GM12878 (cell line): ENCODE measurements at regions not wholly inside any gene's neighbourhood (a gene's known extent, or its start where the extent isn't known, plus 50 kb on each side); places are given as distances from the start of the nearest gene placed in this dataset.

Source experiments
- ATAC-seq: fragments of 200-7000 bp; cut with Tn5 transposase; 3 replicates; pipeline ENCODE4 v1.9.1; 2020; ENCODE audit warnings: mild to moderate bottlenecking, moderate library complexity
- BruUV-seq: library from RNA; stranded (reverse); fragments of 400-500 nt; replicated peaks from 2 replicates; lab custom pipeline; 2021; lab: Mats Ljungman, UMichigan
- CTCF ChIA-PET: fragments of 300-600 bp; sonication (Branson Sonifier 250); formaldehyde crosslinking; extraction: SDS; loops from one replicate; lab custom pipeline; 2021; ENCODE audit warnings: inconsistent platforms; lab: Yijun Ruan, JAX
- POLR2A ChIA-PET: fragments of 350-600 bp; formaldehyde crosslinking; extraction: SDS; loops from one replicate; lab custom pipeline; 2021; ENCODE audit warnings: inconsistent platforms; lab: Charles Lee
- RAD21 ChIA-PET: fragments of 300-600 bp; sonication (Branson Sonifier 250); formaldehyde crosslinking; loops from one replicate; lab custom pipeline; 2023; ENCODE audit warnings: antibody characterized with exemption; ENCODE audit not compliant: unreplicated experiment; lab: Charles Lee
- SMC1A ChIA-PET: fragments of 300-600 bp; sonication (Branson Sonifier 250); formaldehyde crosslinking; loops from one replicate; lab custom pipeline; 2023; ENCODE audit not compliant: unreplicated experiment, uncharacterized antibody; lab: Charles Lee
- DNase-seq: peaks from one replicate; pipeline ENCODE4 v3.0.0-alpha.2; 2011; ENCODE audit warnings: low read depth, low spot score
- FAIRE-seq: peaks from 3 replicates; lab custom pipeline; 2011; peaks lifted over from hg19 to GRCh38; lab: Jason Lieb, UNC
- H2AFZ ChIP-seq: 2 replicates; pipeline ENCODE4 v1.6.0; 2011; ENCODE audit warnings: low read depth, low read length, control low read depth; ENCODE audit not compliant: control insufficient read depth
- H3K27ac ChIP-seq: 2 replicates; pipeline ENCODE4 v1.5.1; 2011; ENCODE audit warnings: control low read depth; ENCODE audit not compliant: control insufficient read depth, insufficient read depth
- H3K27me3 ChIP-seq, 2 experiments: replicated peaks in 1 of 2; 2 replicates each; pipeline versions ENCODE4 v1.6.0 to v1.6.1; 2011; ENCODE audit warnings: low read length in 1 of 2; ENCODE audit not compliant: control insufficient read depth in 2 of 2, insufficient read depth in 2 of 2
- H3K36me3 ChIP-seq, 2 experiments: 2 replicates each; pipeline ENCODE4 v1.5.1; 2011; ENCODE audit warnings: low read length in 1 of 2; ENCODE audit not compliant: control insufficient read depth in 2 of 2, insufficient read depth in 2 of 2
- H3K4me1 ChIP-seq: 2 replicates; pipeline ENCODE4 v1.6.1; 2011; ENCODE audit warnings: mild to moderate bottlenecking, low read length, moderate library complexity, mixed read lengths; ENCODE audit not compliant: control insufficient read depth, insufficient read depth
- H3K4me2 ChIP-seq: 2 replicates; pipeline ENCODE4 v1.6.0; 2011; ENCODE audit warnings: control low read depth; ENCODE audit not compliant: control insufficient read depth, insufficient read depth
- H3K4me3 ChIP-seq: fragments of 200-600 bp; sonication (generic); 2 replicates; pipeline ENCODE4 v1.5.1; 2016
- H3K79me2 ChIP-seq: 2 replicates; pipeline ENCODE4 v1.6.0; 2011; ENCODE audit warnings: low read length; ENCODE audit not compliant: control insufficient read depth, insufficient read depth
- H3K9ac ChIP-seq: 2 replicates; pipeline ENCODE4 v1.8.0; 2011; ENCODE audit warnings: low read length, control low read depth, mixed read lengths; ENCODE audit not compliant: control insufficient read depth, insufficient read depth
- H3K9me3 ChIP-seq: replicated peaks from 3 replicates; pipeline ENCODE4 v1.5.1; 2011; ENCODE audit warnings: mild to moderate bottlenecking, low read length; ENCODE audit not compliant: control insufficient read depth, insufficient read depth
- H4K20me1 ChIP-seq: 2 replicates; pipeline ENCODE4 v1.6.0; 2011; ENCODE audit not compliant: control insufficient read depth, insufficient read depth
- CEBPB ChIP-seq, 2 experiments: fragments of 150-350 bp in 1 of 2; IDR thresholded peaks; 2 replicates each; pipeline ENCODE4 v1.6.1; 2012 to 2014; ENCODE audit warnings: low read depth in 2 of 2, low read length in 2 of 2, borderline replicate concordance in 1 of 2, inconsistent platforms in 1 of 2
- EGR1 ChIP-seq, 2 experiments: IDR thresholded peaks; 1 replicate in 1 of 2; 2 replicates in 1 of 2; pipeline ENCODE4 v1.6.1; 2011 to 2012; ENCODE audit warnings: low read depth in 2 of 2, low read length in 2 of 2, borderline replicate concordance in 1 of 2, mild to moderate bottlenecking in 1 of 2, moderate library complexity in 1 of 2
- NFYB ChIP-seq: IDR thresholded peaks from 2 replicates; pipeline ENCODE4 v1.6.1; 2011; ENCODE audit warnings: low read depth, mild to moderate bottlenecking, low read length, improper control_type of control experiment, moderate library complexity; ENCODE audit not compliant: insufficient read depth
- PML ChIP-seq: IDR thresholded peaks from 2 replicates; pipeline ENCODE4 v1.6.1; 2012; ENCODE audit warnings: low read length, inconsistent platforms
- POLR2A ChIP-seq: IDR thresholded peaks from 2 replicates; pipeline ENCODE4 v1.6.1; 2011; ENCODE audit warnings: low read depth, mild to moderate bottlenecking, low read length
- SIN3A ChIP-seq: IDR thresholded peaks from 2 replicates; pipeline ENCODE4 v1.6.1; 2012; ENCODE audit warnings: low read depth, low read length, improper control_type of control experiment
- SMAD1 ChIP-seq: fragments of 450-650 bp; IDR thresholded peaks from 2 replicates; pipeline ENCODE4 v1.6.1; 2018; ENCODE audit warnings: mild to moderate bottlenecking, low read depth; ENCODE audit not compliant: partially characterized antibody
- ZNF274 ChIP-seq: IDR thresholded peaks from one replicate; pipeline ENCODE4 v1.8.0; 2011; ENCODE audit not compliant: insufficient read length, insufficient read depth
- ZNF384 ChIP-seq: IDR thresholded peaks from 2 replicates; pipeline ENCODE4 v1.6.1; 2012; ENCODE audit warnings: low read depth, mild to moderate bottlenecking, low read length, improper control_type of control experiment, borderline replicate concordance
- WGBS: methylation state at CpG from one replicate; pipeline ENCODE4 v1.1.6; 2016; ENCODE audit warnings: low lambda C conversion rate; ENCODE audit not compliant: insufficient replicate concordance, insufficient coverage; ENCODE audit errors: missing lambda C conversion rate; 5-methylcytosine and 5-hydroxymethylcytosine counted together
- in situ Hi-C: fragments of 300-500 bp; cut with MboI; formaldehyde crosslinking; loops from 9 replicates; pipeline ENCODE4 v1.14.3; 2018; ENCODE audit warnings: mixed read lengths
- intact Hi-C: fragments of 100-400 bp; cut with micrococcal nuclease; formaldehyde crosslinking; loops from one replicate; pipeline ENCODE4 v1.14.2; 2022; ENCODE audit not compliant: unreplicated experiment
- TF ChIP-seq, protein P1 (sequence below): IDR thresholded peaks from 2 replicates; pipeline ENCODE4 v1.6.1; 2012; ENCODE audit warnings: low read depth, low read length, improper control_type of control experiment
- TF ChIP-seq, protein P2 (sequence below): fragments of 450-650 bp; IDR thresholded peaks from 2 replicates; pipeline ENCODE4 v1.6.1; 2018; ENCODE audit warnings: borderline replicate concordance, mild to moderate bottlenecking; ENCODE audit not compliant: partially characterized antibody
- TF ChIP-seq, protein P3 (sequence below): fragments of 450-650 bp; IDR thresholded peaks from 2 replicates; pipeline ENCODE4 v1.6.1; 2016; ENCODE audit warnings: mild to moderate bottlenecking

DNA sequence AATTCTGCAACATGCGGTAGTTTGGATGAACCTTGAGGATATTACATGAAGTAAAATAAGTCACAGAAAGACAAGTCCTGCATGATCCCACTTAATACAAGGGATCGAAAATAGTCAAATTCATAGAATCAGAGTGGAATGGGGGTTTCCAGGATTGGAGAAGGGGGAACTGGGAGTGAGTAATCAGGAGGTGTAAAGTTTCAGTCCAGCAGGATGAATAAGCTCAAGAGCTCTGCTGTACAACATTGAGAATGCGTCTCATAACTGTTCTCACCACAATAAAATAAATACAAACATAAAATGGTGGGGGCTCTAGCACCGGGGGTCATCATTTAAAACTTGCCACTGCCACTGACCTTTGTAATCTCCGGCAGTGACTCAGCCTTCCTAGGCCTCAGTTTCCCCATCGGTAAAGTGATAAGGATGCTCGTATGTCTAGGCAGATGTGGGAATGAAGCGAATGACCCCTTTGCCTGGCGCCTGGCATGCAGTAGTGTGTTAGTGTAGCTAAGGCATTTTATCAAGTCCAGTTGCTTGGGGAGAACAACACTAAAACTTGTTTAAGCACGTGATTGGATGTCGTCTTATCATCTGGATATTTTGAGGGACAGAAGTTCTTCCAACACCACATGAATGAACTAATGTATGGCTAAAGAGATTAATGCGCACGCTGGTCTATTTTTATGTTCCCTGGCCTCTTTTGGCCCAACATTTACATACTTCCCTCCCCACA is 421.1 kb downstream of the QKI start:
- ChIA-PET SMC1A (no interaction called here), CTCF (no interaction called here), RAD21 (no interaction called here), POLR2A (no interaction called here)
- Histone ChIP-seq H3K79me2 (no peaks in the 10 kb centered on the region), H3K9me3 (no peaks in the 10 kb centered on the region), H3K27me3 (no peaks in the 10 kb centered on the region; a peak in 2 of 4 replicates), H2AFZ (no peak overlapping the region), H3K36me3 (no peaks in the 10 kb centered on the region), H3K27ac (no peak overlapping the region), H4K20me1 (no peaks in the 10 kb centered on the region), H3K4me2 (no peak overlapping the region), H3K4me3 (no peak overlapping the region), H3K4me1 (no peaks in the 10 kb centered on the region), H3K9ac (no peak overlapping the region)
- DNase-seq (no peak), ATAC-seq (no peak), FAIRE-seq (no peak)
- in situ Hi-C loops (no loop called here), intact Hi-C loops (no loop called here)
- no TSS peak for BruUV-seq
- WGBS, result 50% methylated on average over 13 of the region's 13 CpGs
- TF ChIP-seq EGR1 (IDR thresholded peaks at IDR 0.05; ENCODE audit: borderline replicate concordance in 1 of 2, low read depth in 2 of 2, low read length in 2 of 2) (no peak), ZNF274 (no peak), SIN3A (no peak), NFYB (no peak), ZNF384 (no peak), CEBPB (IDR thresholded peaks at IDR 0.05; ENCODE audit: borderline replicate concordance in 1 of 2, low read depth in 2 of 2, low read length in 2 of 2) (no peak), POLR2A (no peak), SMAD1 (no peak), PML (no peak)
- TF ChIP-seq, protein P1, sequence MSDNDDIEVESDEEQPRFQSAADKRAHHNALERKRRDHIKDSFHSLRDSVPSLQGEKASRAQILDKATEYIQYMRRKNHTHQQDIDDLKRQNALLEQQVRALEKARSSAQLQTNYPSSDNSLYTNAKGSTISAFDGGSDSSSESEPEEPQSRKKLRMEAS, result no peak
- TF ChIP-seq, protein P2, sequence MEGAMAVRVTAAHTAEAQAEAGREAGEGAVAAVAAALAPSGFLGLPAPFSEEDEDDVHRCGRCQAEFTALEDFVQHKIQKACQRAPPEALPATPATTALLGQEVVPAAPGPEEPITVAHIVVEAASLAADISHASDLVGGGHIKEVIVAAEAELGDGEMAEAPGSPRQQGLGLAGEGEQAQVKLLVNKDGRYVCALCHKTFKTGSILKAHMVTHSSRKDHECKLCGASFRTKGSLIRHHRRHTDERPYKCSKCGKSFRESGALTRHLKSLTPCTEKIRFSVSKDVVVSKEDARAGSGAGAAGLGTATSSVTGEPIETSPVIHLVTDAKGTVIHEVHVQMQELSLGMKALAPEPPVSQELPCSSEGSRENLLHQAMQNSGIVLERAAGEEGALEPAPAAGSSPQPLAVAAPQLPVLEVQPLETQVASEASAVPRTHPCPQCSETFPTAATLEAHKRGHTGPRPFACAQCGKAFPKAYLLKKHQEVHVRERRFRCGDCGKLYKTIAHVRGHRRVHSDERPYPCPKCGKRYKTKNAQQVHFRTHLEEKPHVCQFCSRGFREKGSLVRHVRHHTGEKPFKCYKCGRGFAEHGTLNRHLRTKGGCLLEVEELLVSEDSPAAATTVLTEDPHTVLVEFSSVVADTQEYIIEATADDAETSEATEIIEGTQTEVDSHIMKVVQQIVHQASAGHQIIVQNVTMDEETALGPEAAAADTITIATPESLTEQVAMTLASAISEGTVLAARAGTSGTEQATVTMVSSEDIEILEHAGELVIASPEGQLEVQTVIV, result no peak
- TF ChIP-seq, protein P3, sequence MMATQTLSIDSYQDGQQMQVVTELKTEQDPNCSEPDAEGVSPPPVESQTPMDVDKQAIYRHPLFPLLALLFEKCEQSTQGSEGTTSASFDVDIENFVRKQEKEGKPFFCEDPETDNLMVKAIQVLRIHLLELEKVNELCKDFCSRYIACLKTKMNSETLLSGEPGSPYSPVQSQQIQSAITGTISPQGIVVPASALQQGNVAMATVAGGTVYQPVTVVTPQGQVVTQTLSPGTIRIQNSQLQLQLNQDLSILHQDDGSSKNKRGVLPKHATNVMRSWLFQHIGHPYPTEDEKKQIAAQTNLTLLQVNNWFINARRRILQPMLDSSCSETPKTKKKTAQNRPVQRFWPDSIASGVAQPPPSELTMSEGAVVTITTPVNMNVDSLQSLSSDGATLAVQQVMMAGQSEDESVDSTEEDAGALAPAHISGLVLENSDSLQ, result no peak
